Stomach (tissue), 8 donors: ENCODE measurements at regions not wholly inside any gene's neighbourhood (a gene's known extent, or its start where the extent isn't known, plus 50 kb on each side); places are given as distances from the start of the nearest gene placed in this dataset.

Source experiments
- DNase-seq, 2 donors: peaks; one replicate each; pipeline versions ENCODE4 v3.0.0 to v3.0.0-alpha.2; 2013 to 2019
- H3K27ac ChIP-seq, 5 donors: fragments of 200-600 bp in 4 of 5; sonication (generic) in 4 of 5; one replicate each; pipeline ENCODE4 v1.5.1; 2013 to 2019; ENCODE audit warnings: mild to moderate bottlenecking in 1 of 5, moderate library complexity in 1 of 5
- H3K27me3 ChIP-seq, 3 donors: fragments of 200-600 bp; sonication (generic); one replicate each; pipeline ENCODE4 v1.5.1; 2017 to 2019; ENCODE audit warnings: mixed run types in 1 of 3
- H3K36me3 ChIP-seq, 4 donors: fragments of 200-600 bp; sonication (generic); 1 replicate in 3 of 4; 2 replicates in 1 of 4; pipeline ENCODE4 v1.5.1; 2016 to 2019
- H3K4me1 ChIP-seq, 4 donors: fragments of 200-600 bp; sonication (generic); one replicate each; pipeline ENCODE4 v1.5.1; 2016 to 2019
- H3K4me3 ChIP-seq, 4 donors: fragments of 200-600 bp; sonication (generic) in 3 of 4; one replicate each; pipeline ENCODE4 v1.5.1; 2016 to 2019; ENCODE audit warnings: mild to moderate bottlenecking in 1 of 4
- H3K9me3 ChIP-seq, 4 donors: fragments of 200-600 bp; sonication (generic); one replicate each; pipeline ENCODE4 v1.5.1; 2016 to 2019
- CTCF ChIP-seq, 7 experiments: fragments of 450-650 bp in 4 of 7; fragments of 200-600 bp in 3 of 7; sonication (generic) in 3 of 7; IDR thresholded peaks; one replicate each; pipeline ENCODE4 v1.5.1; 2016 to 2019; ENCODE audit warnings: antibody characterized with exemption in 7 of 7, control low read depth in 2 of 7, mild to moderate bottlenecking in 1 of 7
- EP300 ChIP-seq: sonication (generic); formaldehyde crosslinking; IDR thresholded peaks from one replicate; pipeline ENCODE4 v1.6.1; 2017; ENCODE audit warnings: antibody characterized with exemption
- POLR2A ChIP-seq, 4 donors: fragments of 450-650 bp; IDR thresholded peaks; one replicate each; pipeline ENCODE4 v1.6.1; 2016; ENCODE audit warnings: antibody characterized with exemption in 4 of 4, control low read depth in 2 of 4, mild to moderate bottlenecking in 1 of 4, moderate library complexity in 1 of 4
- POLR2AphosphoS5 ChIP-seq, 3 donors: sonication (generic); formaldehyde crosslinking; IDR thresholded peaks; one replicate each; pipeline ENCODE4 v1.6.1; 2016; ENCODE audit warnings: antibody characterized with exemption in 3 of 3
- WGBS, 5 donors: extraction: QIAGEN DNeasy Blood & Tissue Kit in 3 of 5; methylation state at CpG; one replicate each; pipeline versions ENCODE4 v1.1.5 to v1.1.7; 2013 to 2018; 5-methylcytosine and 5-hydroxymethylcytosine counted together
- intact Hi-C: fragments of 100-400 bp; cut with DNase I; formaldehyde crosslinking; loops from one replicate; pipeline ENCODE4 v1.15.1; 2023; ENCODE audit warnings: low total_unique reads
- donor health status: healthy with polysubstance abuse.
- donor health status: Bipolar disorder and iron deficiency.
- donor health status: healthy.

DNA sequence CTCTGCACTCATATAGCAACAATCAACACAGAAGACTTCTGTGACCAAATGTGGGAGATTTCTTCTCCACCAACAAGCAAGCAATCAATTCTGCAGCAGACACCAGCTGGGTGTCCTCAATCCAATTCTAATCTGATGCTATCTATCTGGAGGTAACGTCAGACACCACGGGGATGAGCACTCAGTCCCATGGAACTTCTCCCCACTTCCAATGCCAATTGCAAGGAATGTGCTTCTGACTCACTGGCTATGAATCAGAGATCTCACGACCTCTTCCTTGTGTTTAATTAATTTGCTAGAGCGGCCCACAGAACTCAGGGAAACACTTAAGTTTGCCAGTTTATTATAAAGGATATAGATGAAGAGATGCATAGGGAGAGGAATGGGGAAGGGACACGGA, 103.5 kb upstream of the SIRPG start:
- H3K27me3 ChIP-seq, result peaks cover 0 to 11% (median 0%) of the 10 kb centered on the region in 3 donors
- no peak overlapping the region for H3K27ac ChIP-seq
- peaks cover 0 to 9% (median 0%) of the 10 kb centered on the region in 4 donors for H3K4me1 ChIP-seq
- no peak overlapping the region for H3K4me3 ChIP-seq
- TF ChIP-seq POLR2A (IDR thresholded peaks at IDR 0.05) (no peak), CTCF (IDR thresholded peaks at IDR 0.05) (no peak), POLR2AphosphoS5 (IDR thresholded peaks at IDR 0.05) (no peak), EP300 (no peak)
- H3K36me3 ChIP-seq, result no peaks in the 10 kb centered on the region
- no peak for DNase-seq
- 29 to 61% (median 54%) methylated on average over 5 of the region's 5 CpGs for WGBS, 5 donors
- intact Hi-C loops, result no loop called here
- no peaks in the 10 kb centered on the region for H3K9me3 ChIP-seq

- Histone ChIP-seq H3K27ac (no peak overlapping the region), H3K4me3 (no peak overlapping the region), H3K4me1 (no peaks in the 10 kb centered on the region), H3K27me3 (peaks cover 0 to 7% (median 0%) of the 10 kb centered on the region in 3 donors), H3K9me3 (no peaks in the 10 kb centered on the region), H3K36me3 (no peaks in the 10 kb centered on the region)
- DNase-seq, result no peak
- TF ChIP-seq EP300, result no peak
- TF ChIP-seq POLR2AphosphoS5 (IDR thresholded peaks at IDR 0.05), result no peak
- no peak for TF ChIP-seq POLR2A (IDR thresholded peaks at IDR 0.05)
- no peak for TF ChIP-seq CTCF (IDR thresholded peaks at IDR 0.05)
- intact Hi-C loops, result no loop called here
- 63 to 96% (median 77%) methylated on average over 2 of the region's 2 CpGs for WGBS, 5 donors
Observed at GRCh38 chr20:1758765-1759164, 101.2 kb upstream of the SIRPG start.

DNA sequence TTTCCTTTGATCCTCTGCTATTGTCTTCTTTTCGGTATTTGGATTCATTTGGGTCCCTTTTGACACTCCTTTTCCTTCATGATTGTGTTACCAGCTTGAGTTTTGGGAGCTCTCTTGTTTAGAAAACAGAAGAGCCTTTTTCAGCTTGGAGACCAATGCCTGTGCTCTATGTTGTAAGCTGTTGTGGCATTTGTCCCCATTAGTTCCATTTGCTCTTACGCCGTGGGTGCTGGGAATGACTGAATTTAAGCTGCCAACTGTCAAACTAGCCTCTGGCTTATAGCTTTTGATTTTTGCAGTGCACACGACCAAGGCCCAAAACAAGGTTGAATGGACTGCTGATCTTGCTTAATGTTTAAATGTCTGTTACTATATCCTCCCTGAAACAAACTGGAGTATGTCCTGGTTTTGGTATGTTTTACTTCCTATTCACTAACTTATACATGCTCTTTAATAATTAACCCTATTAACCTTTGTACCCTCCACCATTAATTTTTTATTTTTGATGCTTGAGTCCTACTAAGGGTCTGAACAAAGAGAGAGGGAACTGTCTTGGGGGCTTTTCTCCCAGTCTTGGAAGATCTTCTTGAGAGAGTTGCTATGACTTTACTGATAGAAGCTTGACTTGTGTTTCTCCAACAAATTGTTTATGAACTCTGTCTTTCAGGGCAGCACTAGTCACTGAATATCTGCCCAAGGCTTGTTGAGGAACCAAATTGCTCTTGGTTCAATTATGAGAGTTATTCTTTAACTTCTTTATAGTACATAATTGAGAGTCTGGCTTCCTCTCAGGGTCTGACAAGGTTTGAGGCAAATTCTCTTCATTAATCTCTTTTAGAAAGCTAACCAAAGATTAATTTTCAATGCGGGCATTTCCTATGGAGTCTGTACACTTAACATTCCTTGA, 100.3 kb upstream of the SIRPG start:
- intact Hi-C loops, result no loop called here
- no peak overlapping the region for H3K4me3 ChIP-seq
- H3K9me3 ChIP-seq, result no peaks in the 10 kb centered on the region
- 56 to 73% (median 62%) methylated on average over 5 of the region's 5 CpGs for WGBS, 5 donors
- no peak for DNase-seq
- TF ChIP-seq POLR2AphosphoS5 (IDR thresholded peaks at IDR 0.05), result no peak
- TF ChIP-seq POLR2A (IDR thresholded peaks at IDR 0.05), result no peak
- TF ChIP-seq EP300, result no peak
- no peak for TF ChIP-seq CTCF (IDR thresholded peaks at IDR 0.05)
- peaks cover 0 to 7% (median 0%) of the 10 kb centered on the region in 3 donors for H3K27me3 ChIP-seq
- no peaks in the 10 kb centered on the region for H3K36me3 ChIP-seq
- no peak overlapping the region for H3K27ac ChIP-seq
- H3K4me1 ChIP-seq, result no peaks in the 10 kb centered on the region

- no peak overlapping the region for H3K27ac ChIP-seq
- intact Hi-C loops, result no loop called here
Observed at GRCh38 chr20:1757072-1757471, 99.5 kb upstream of the SIRPG start.

More at GRCh38 chr20:1757072-1757471, 99.5 kb upstream of the SIRPG start:
- TF ChIP-seq EP300 (no peak), POLR2AphosphoS5 (IDR thresholded peaks at IDR 0.05) (no peak), CTCF (IDR thresholded peaks at IDR 0.05) (no peak), POLR2A (IDR thresholded peaks at IDR 0.05) (no peak)
- no peak for DNase-seq
- no peaks in the 10 kb centered on the region for H3K9me3 ChIP-seq
- H3K27me3 ChIP-seq, result peaks cover 0 to 7% (median 0%) of the 10 kb centered on the region in 3 donors
- H3K36me3 ChIP-seq, result no peaks in the 10 kb centered on the region
- no peaks in the 10 kb centered on the region for H3K4me1 ChIP-seq
- H3K4me3 ChIP-seq, result no peak overlapping the region
